ENCODE measurements at regions not wholly inside any gene's neighbourhood (a gene's known extent, or its start where the extent isn't known, plus 50 kb on each side); places are given as distances from the start of the nearest gene placed in this dataset.

DNA sequence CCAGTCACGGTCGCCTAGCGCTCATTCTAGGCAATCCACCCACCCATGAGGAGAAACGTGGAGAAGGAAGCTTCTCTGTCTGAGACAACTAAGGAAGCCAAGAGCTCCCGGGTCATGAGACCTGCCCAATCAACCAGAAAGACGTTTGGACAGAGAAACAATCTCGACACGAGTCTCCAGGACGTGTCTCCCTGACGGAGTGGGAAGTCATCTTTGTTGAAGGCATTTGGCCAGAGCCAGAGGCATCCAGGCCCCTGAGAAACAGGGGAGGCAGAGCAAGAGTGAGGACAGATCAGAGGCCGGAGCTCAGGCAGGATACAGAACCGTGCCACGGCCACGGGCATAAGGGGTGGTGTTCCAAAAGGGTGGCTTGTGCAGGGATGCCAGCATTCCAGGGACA, 479.0 kb downstream of the SPATA31A7 start:
- TF ChIP-seq GATA2 (IDR thresholded peaks at IDR 0.05; ENCODE audit: insufficient read depth, insufficient read length, low read depth, low read length) = no peak
- TF ChIP-seq, protein P1, sequence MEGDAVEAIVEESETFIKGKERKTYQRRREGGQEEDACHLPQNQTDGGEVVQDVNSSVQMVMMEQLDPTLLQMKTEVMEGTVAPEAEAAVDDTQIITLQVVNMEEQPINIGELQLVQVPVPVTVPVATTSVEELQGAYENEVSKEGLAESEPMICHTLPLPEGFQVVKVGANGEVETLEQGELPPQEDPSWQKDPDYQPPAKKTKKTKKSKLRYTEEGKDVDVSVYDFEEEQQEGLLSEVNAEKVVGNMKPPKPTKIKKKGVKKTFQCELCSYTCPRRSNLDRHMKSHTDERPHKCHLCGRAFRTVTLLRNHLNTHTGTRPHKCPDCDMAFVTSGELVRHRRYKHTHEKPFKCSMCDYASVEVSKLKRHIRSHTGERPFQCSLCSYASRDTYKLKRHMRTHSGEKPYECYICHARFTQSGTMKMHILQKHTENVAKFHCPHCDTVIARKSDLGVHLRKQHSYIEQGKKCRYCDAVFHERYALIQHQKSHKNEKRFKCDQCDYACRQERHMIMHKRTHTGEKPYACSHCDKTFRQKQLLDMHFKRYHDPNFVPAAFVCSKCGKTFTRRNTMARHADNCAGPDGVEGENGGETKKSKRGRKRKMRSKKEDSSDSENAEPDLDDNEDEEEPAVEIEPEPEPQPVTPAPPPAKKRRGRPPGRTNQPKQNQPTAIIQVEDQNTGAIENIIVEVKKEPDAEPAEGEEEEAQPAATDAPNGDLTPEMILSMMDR (IDR thresholded peaks at IDR 0.05; ENCODE audit: extremely low read depth in 1 of 2, insufficient read depth in 1 of 2, low read depth in 1 of 2, low read length in 2 of 2) = no peak
- no peak for TF ChIP-seq POLR2A (IDR thresholded peaks at IDR 0.05; ENCODE audit: low read depth, low read length)
- TF ChIP-seq MAX (IDR thresholded peaks at IDR 0.05; ENCODE audit: insufficient read depth, insufficient read length) = no peak
- no peak for TF ChIP-seq FOS (IDR thresholded peaks at IDR 0.05; ENCODE audit: borderline replicate concordance, insufficient read depth, low read length)
- no peak for TF ChIP-seq EZH2 (IDR thresholded peaks at IDR 0.05; ENCODE audit: borderline replicate concordance, low read depth, low read length, severe bottlenecking)
- TF ChIP-seq JUN (IDR thresholded peaks at IDR 0.05; ENCODE audit: borderline replicate concordance, insufficient read depth, insufficient read length, low read depth) = no peak
- Histone ChIP-seq H3K27ac (ENCODE audit: insufficient read depth, low read depth, low read length) (no peak overlapping the region), H3K9me1 (replicated peaks; ENCODE audit: control insufficient read depth, extremely low read depth, insufficient read depth, low read length) (no peaks in the 10 kb centered on the region), H3K36me3 (ENCODE audit: control insufficient read depth in 2 of 2, extremely low read depth in 1 of 2, insufficient read depth in 2 of 2, low read length in 2 of 2) (no peaks in the 10 kb centered on the region), H3K4me1 (ENCODE audit: control insufficient read depth, extremely low read depth, insufficient read depth, low read length) (no peaks in the 10 kb centered on the region), H3K9me3 (replicated peaks; ENCODE audit: control insufficient read depth, insufficient read depth, low read length) (peaks cover 2% of the 10 kb centered on the region), H3K27me3 (ENCODE audit: control insufficient read depth in 2 of 2, insufficient read depth in 2 of 2, low read length in 2 of 2) (no peaks in the 10 kb centered on the region), H3K4me3 (replicated peaks in 1 of 3; ENCODE audit: insufficient read depth in 1 of 3, low read depth in 1 of 3, low read length in 3 of 3) (no peak overlapping the region), H2AFZ (ENCODE audit: low read depth, low read length) (no peak overlapping the region), H4K20me1 (replicated peaks; ENCODE audit: control insufficient read depth, extremely low read depth, insufficient read depth, low read length) (no peaks in the 10 kb centered on the region), H3K4me2 (ENCODE audit: insufficient read depth, low read length) (no peak overlapping the region), H3K9ac (replicated peaks; ENCODE audit: extremely low read depth, insufficient read depth, low read length) (no peak overlapping the region), H3K79me2 (ENCODE audit: control insufficient read depth, insufficient read depth, low read length) (no peaks in the 10 kb centered on the region)
- ChIA-PET CTCF (no interaction called here), POLR2A (no interaction called here)
- no TSS peak for BruUV-seq (replicated peaks)
- intact Hi-C loops (cut with micrococcal nuclease) = no loop called here
- no peak for DNase-seq (ENCODE audit: low read depth, low spot score)
- dilution Hi-C loops (cut with MboI; ENCODE audit: extremely low pct_ligation_motif_present, low sequenced_read_pairs) = no loop called here
- no peak for FAIRE-seq

All from endothelial cell of umbilical vein (primary cell).